H1 (cell line): ENCODE measurements at regions not wholly inside any gene's neighbourhood (a gene's known extent, or its start where the extent isn't known, plus 50 kb on each side); places are given as distances from the start of the nearest gene placed in this dataset.

Experiments
- ATF3 ChIP-seq: IDR thresholded peaks from 2 replicates; pipeline ENCODE4 v1.6.1; 2011; ENCODE audit warnings: low read depth, mild to moderate bottlenecking, low read length; ENCODE audit not compliant: insufficient read depth
- BCL11A ChIP-seq, 2 experiments: IDR thresholded peaks; one replicate each; pipeline ENCODE4 v1.6.1; 2011; ENCODE audit warnings: low read depth in 2 of 2, low read length in 2 of 2, mild to moderate bottlenecking in 2 of 2
- CHD7 ChIP-seq: fragments of 300-600 bp; sonication (generic); IDR thresholded peaks from 2 replicates; pipeline ENCODE4 v1.7.1; 2012; ENCODE audit warnings: low read length, moderate library complexity, mild to moderate bottlenecking, inconsistent platforms; ENCODE audit not compliant: insufficient replicate concordance
- CREB1 ChIP-seq: IDR thresholded peaks from 2 replicates; pipeline ENCODE4 v1.6.1; 2012; ENCODE audit warnings: inconsistent platforms
- KDM4A ChIP-seq: IDR thresholded peaks from one replicate; pipeline ENCODE4 v1.7.1; 2012; ENCODE audit warnings: low read depth, mild to moderate bottlenecking, moderate library complexity, low read length, inconsistent platforms; ENCODE audit not compliant: severe bottlenecking
- KDM5A ChIP-seq: fragments of 200-600 bp; IDR thresholded peaks from 2 replicates; pipeline ENCODE4 v1.7.1; 2012; ENCODE audit warnings: mild to moderate bottlenecking, low read length, inconsistent platforms, mixed read lengths
- RBBP5 ChIP-seq: IDR thresholded peaks from 2 replicates; pipeline ENCODE4 v1.7.1; 2012; ENCODE audit warnings: low read depth, mild to moderate bottlenecking, inconsistent platforms, low read length, moderate library complexity, borderline replicate concordance
- SRF ChIP-seq: IDR thresholded peaks from 2 replicates; pipeline ENCODE4 v1.6.1; 2011; ENCODE audit warnings: mild to moderate bottlenecking, low read depth, low read length, moderate library complexity
- TAF1 ChIP-seq: IDR thresholded peaks from 2 replicates; pipeline ENCODE4 v1.6.1; 2011; ENCODE audit warnings: mild to moderate bottlenecking, low read depth, low read length

GRCh38 chr5:67934976-67935375, 280.6 kb upstream of the PIK3R1 start (continued):
- TF ChIP-seq CHD7 (no peak), SRF (no peak), CREB1 (no peak), RBBP5 (no peak), BCL11A (IDR thresholded peaks at IDR 0.05; ENCODE audit: low read depth in 2 of 2, low read length in 2 of 2) (no peak), ATF3 (no peak), KDM5A (no peak), KDM4A (no peak), TAF1 (no peak)
